ENCODE measurements at regions not wholly inside any gene's neighbourhood (a gene's known extent, or its start where the extent isn't known, plus 50 kb on each side); places are given as distances from the start of the nearest gene placed in this dataset.
A peak's percentile ranks its signal among the peaks of the same experiment; 100 is the strongest.
"Not testable (repeated sequence)": the region's sequence is repeated elsewhere in the genome, so short reads cannot be mapped to it uniquely, and the experiment has no call there.

DNA sequence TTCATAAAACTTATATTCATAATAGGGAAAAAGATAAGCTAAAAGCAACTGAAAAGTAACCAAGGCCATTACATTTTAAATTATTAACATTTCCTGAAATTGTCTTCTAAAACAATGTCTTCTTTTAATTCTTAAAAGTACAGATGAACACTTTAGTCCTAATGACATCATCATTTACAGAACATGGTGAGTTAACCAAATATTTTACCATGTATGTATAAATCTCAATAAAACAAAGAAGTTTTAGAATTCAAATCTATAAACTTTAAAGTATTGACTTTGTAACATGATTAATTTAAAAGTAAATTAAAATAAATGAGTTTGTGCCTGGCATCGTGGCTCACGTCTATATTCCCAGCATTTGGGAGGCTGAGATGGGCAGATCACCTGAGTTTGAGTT is 125.9 kb upstream of the PRSS16 start:
- Histone ChIP-seq H3K36me3 (ENCODE audit: control insufficient read depth in 2 of 2, insufficient read depth in 2 of 2, low read length in 2 of 2) (no peaks in the 10 kb centered on the region), H3K27ac (ENCODE audit: low read depth in 2 of 2, low read length in 2 of 2) (no peak overlapping the region), H3K9me3 (ENCODE audit: control insufficient read depth in 2 of 2, low read length in 2 of 2) (no peaks in the 10 kb centered on the region), H3K4me1 (ENCODE audit: control insufficient read depth in 2 of 2, insufficient read depth in 2 of 2, low read length in 2 of 2) (no peaks in the 10 kb centered on the region), H3K27me3 (ENCODE audit: control insufficient read depth in 2 of 2, insufficient read depth in 2 of 2, low read length in 2 of 2) (no peaks in the 10 kb centered on the region), H3K9ac (ENCODE audit: low read depth in 1 of 2, low read length in 2 of 2) (no peak overlapping the region), H3K4me3 (ENCODE audit: low read length in 2 of 2) (no peak overlapping the region)

GRCh38 chr6:27124252-27124657 is 123.2 kb upstream of the PRSS16 start:
- peaks cover 0 to 3% of the 10 kb centered on the region in 2 donors for H3K4me1 ChIP-seq (ENCODE audit: control insufficient read depth in 2 of 2, insufficient read depth in 2 of 2, low read length in 2 of 2)
- no peaks in the 10 kb centered on the region for H3K36me3 ChIP-seq (ENCODE audit: control insufficient read depth in 2 of 2, insufficient read depth in 2 of 2, low read length in 2 of 2)
- H3K4me3 ChIP-seq (ENCODE audit: low read length in 2 of 2), result no peak overlapping the region
- H3K9me3 ChIP-seq (ENCODE audit: control insufficient read depth in 2 of 2, low read length in 2 of 2), result no peaks in the 10 kb centered on the region
- no peak overlapping the region for H3K27ac ChIP-seq (ENCODE audit: low read depth in 2 of 2, low read length in 2 of 2)
- H3K27me3 ChIP-seq (ENCODE audit: control insufficient read depth in 2 of 2, insufficient read depth in 2 of 2, low read length in 2 of 2), result no peaks in the 10 kb centered on the region
- H3K9ac ChIP-seq (ENCODE audit: low read depth in 1 of 2, low read length in 2 of 2), result no peak overlapping the region

DNA sequence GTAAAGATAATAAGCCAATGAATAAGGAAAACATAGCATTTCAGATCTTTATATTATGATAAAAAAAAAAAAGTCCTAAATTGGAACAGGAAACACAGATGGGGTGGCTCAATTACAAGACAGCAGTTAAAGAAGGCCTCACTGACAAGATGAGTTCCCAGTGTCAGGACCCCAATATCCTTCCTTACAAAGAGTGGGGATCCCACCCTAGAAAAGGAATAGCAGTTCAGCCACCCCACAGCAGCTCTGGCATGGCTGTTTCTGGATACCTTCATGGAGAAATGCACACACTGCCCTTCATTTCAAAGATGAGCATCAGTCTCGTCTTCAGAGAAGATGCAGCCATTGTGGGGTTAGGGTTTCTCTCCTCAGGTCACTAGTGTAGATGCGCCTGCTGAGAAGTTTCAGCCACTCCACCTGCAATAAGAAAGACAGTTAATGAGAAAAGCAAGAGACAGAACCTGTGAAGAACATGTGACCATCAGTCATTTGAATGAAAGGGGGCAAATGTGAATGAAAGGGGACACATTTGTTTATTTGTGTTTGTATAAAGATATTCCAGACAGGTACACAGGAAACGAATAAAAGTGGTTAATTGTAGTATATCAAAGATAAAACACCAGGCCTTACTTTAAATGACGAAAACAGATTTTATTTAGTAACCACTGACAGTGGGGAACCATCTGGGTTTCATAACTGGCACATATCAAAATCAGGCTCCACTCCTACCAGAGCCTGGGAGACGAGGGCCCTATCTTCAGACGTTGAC is 121.3 kb upstream of the PRSS16 start:
- H3K27me3 ChIP-seq (ENCODE audit: control insufficient read depth in 2 of 2, insufficient read depth in 2 of 2, low read length in 2 of 2), result no peaks in the 10 kb centered on the region
- no peak overlapping the region for H3K27ac ChIP-seq (ENCODE audit: low read depth in 2 of 2, low read length in 2 of 2)
- H3K36me3 ChIP-seq (ENCODE audit: control insufficient read depth in 2 of 2, insufficient read depth in 2 of 2, low read length in 2 of 2), result no peaks in the 10 kb centered on the region
- H3K9ac ChIP-seq (ENCODE audit: low read depth in 1 of 2, low read length in 2 of 2), result no peak overlapping the region
- peak overlapping the region in 1 of 2 donors; percentile 69 for H3K4me3 ChIP-seq (ENCODE audit: low read length in 2 of 2)
- H3K4me1 ChIP-seq (ENCODE audit: control insufficient read depth in 2 of 2, insufficient read depth in 2 of 2, low read length in 2 of 2), result peaks cover 0 to 3% of the 10 kb centered on the region in 2 donors
- no peaks in the 10 kb centered on the region for H3K9me3 ChIP-seq (ENCODE audit: control insufficient read depth in 2 of 2, low read length in 2 of 2)

- H3K27me3 ChIP-seq (ENCODE audit: control insufficient read depth in 2 of 2, insufficient read depth in 2 of 2, low read length in 2 of 2), result no peaks in the 10 kb centered on the region
- peak overlapping the region in 1 of 2 donors; percentile 20 for H3K27ac ChIP-seq (ENCODE audit: low read depth in 2 of 2, low read length in 2 of 2)
- H3K9me3 ChIP-seq (ENCODE audit: control insufficient read depth in 2 of 2, low read length in 2 of 2), result no peaks in the 10 kb centered on the region
- no peaks in the 10 kb centered on the region for H3K36me3 ChIP-seq (ENCODE audit: control insufficient read depth in 2 of 2, insufficient read depth in 2 of 2, low read length in 2 of 2)
- peaks cover 0 to 5% of the 10 kb centered on the region in 2 donors for H3K4me1 ChIP-seq (ENCODE audit: control insufficient read depth in 2 of 2, insufficient read depth in 2 of 2, low read length in 2 of 2)
- peak overlapping the region; percentile 9 to 72 for H3K9ac ChIP-seq (ENCODE audit: low read depth in 1 of 2, low read length in 2 of 2)
- H3K4me3 ChIP-seq (ENCODE audit: low read length in 2 of 2), result peak overlapping the region; percentile 38 to 69
Measured at GRCh38 chr6:27126815-27127537, 120.5 kb upstream of the PRSS16 start.

- H3K27ac ChIP-seq (ENCODE audit: low read depth in 2 of 2, low read length in 2 of 2); H3K9ac ChIP-seq (ENCODE audit: low read depth in 1 of 2, low read length in 2 of 2); H3K4me3 ChIP-seq (ENCODE audit: low read length in 2 of 2); H3K27me3 ChIP-seq (ENCODE audit: control insufficient read depth in 2 of 2, insufficient read depth in 2 of 2, low read length in 2 of 2); H3K4me1 ChIP-seq (ENCODE audit: control insufficient read depth in 2 of 2, insufficient read depth in 2 of 2, low read length in 2 of 2); H3K36me3 ChIP-seq (ENCODE audit: control insufficient read depth in 2 of 2, insufficient read depth in 2 of 2, low read length in 2 of 2); H3K9me3 ChIP-seq (ENCODE audit: control insufficient read depth in 2 of 2, low read length in 2 of 2): not testable (repeated sequence)
Measured at GRCh38 chr6:27127874-27128273, 119.6 kb upstream of the PRSS16 start.

- Histone ChIP-seq H3K36me3 (ENCODE audit: control insufficient read depth in 2 of 2, insufficient read depth in 2 of 2, low read length in 2 of 2) (no peaks in the 10 kb centered on the region), H3K4me1 (ENCODE audit: control insufficient read depth in 2 of 2, insufficient read depth in 2 of 2, low read length in 2 of 2) (peaks cover 3 to 11% of the 10 kb centered on the region in 2 donors), H3K27me3 (ENCODE audit: control insufficient read depth in 2 of 2, insufficient read depth in 2 of 2, low read length in 2 of 2) (no peaks in the 10 kb centered on the region), H3K9me3 (ENCODE audit: control insufficient read depth in 2 of 2, low read length in 2 of 2) (no peaks in the 10 kb centered on the region), H3K9ac (ENCODE audit: low read depth in 1 of 2, low read length in 2 of 2) (no peak overlapping the region), H3K27ac (ENCODE audit: low read depth in 2 of 2, low read length in 2 of 2) (no peak overlapping the region), H3K4me3 (ENCODE audit: low read length in 2 of 2) (no peak overlapping the region)
Measured at GRCh38 chr6:27128311-27129094, 119.0 kb upstream of the PRSS16 start.

- Histone ChIP-seq H3K27ac (ENCODE audit: low read depth in 2 of 2, low read length in 2 of 2) (no peak overlapping the region), H3K36me3 (ENCODE audit: control insufficient read depth in 2 of 2, insufficient read depth in 2 of 2, low read length in 2 of 2) (no peaks in the 10 kb centered on the region), H3K27me3 (ENCODE audit: control insufficient read depth in 2 of 2, insufficient read depth in 2 of 2, low read length in 2 of 2) (no peaks in the 10 kb centered on the region), H3K9ac (ENCODE audit: low read depth in 1 of 2, low read length in 2 of 2) (no peak overlapping the region), H3K4me1 (ENCODE audit: control insufficient read depth in 2 of 2, insufficient read depth in 2 of 2, low read length in 2 of 2) (peaks cover 7 to 13% of the 10 kb centered on the region in 2 donors), H3K4me3 (ENCODE audit: low read length in 2 of 2) (no peak overlapping the region), H3K9me3 (ENCODE audit: control insufficient read depth in 2 of 2, low read length in 2 of 2) (no peaks in the 10 kb centered on the region)
Measured at GRCh38 chr6:27129095-27129815, 118.2 kb upstream of the PRSS16 start.

DNA sequence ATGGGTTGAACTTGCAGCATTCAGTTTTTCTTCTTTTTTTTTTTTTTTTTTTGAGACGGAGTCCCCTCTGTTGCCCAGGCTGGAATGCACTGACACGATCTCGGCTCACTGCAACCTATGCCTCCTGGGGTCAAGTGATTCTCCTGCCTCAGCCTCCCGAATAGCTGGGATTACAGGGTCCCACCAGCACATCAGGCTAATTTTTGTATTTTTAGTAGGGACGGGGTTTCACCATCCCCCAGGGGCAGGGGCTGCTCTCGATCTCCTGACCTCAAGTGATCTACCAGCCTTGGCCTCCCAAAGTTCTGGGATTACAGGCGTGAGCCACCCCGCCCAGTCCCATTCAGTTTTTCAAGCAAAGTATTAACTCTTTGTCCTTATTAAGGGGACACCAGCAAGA is 117.6 kb upstream of the PRSS16 start:
- no peak overlapping the region for H3K9ac ChIP-seq (ENCODE audit: low read depth in 1 of 2, low read length in 2 of 2)
- no peaks in the 10 kb centered on the region for H3K27me3 ChIP-seq (ENCODE audit: control insufficient read depth in 2 of 2, insufficient read depth in 2 of 2, low read length in 2 of 2)
- no peaks in the 10 kb centered on the region for H3K36me3 ChIP-seq (ENCODE audit: control insufficient read depth in 2 of 2, insufficient read depth in 2 of 2, low read length in 2 of 2)
- no peaks in the 10 kb centered on the region for H3K9me3 ChIP-seq (ENCODE audit: control insufficient read depth in 2 of 2, low read length in 2 of 2)
- H3K4me1 ChIP-seq (ENCODE audit: control insufficient read depth in 2 of 2, insufficient read depth in 2 of 2, low read length in 2 of 2), result peaks cover 8 to 13% of the 10 kb centered on the region in 2 donors
- H3K4me3 ChIP-seq (ENCODE audit: low read length in 2 of 2), result no peak overlapping the region
- H3K27ac ChIP-seq (ENCODE audit: low read depth in 2 of 2, low read length in 2 of 2), result no peak overlapping the region

DNA sequence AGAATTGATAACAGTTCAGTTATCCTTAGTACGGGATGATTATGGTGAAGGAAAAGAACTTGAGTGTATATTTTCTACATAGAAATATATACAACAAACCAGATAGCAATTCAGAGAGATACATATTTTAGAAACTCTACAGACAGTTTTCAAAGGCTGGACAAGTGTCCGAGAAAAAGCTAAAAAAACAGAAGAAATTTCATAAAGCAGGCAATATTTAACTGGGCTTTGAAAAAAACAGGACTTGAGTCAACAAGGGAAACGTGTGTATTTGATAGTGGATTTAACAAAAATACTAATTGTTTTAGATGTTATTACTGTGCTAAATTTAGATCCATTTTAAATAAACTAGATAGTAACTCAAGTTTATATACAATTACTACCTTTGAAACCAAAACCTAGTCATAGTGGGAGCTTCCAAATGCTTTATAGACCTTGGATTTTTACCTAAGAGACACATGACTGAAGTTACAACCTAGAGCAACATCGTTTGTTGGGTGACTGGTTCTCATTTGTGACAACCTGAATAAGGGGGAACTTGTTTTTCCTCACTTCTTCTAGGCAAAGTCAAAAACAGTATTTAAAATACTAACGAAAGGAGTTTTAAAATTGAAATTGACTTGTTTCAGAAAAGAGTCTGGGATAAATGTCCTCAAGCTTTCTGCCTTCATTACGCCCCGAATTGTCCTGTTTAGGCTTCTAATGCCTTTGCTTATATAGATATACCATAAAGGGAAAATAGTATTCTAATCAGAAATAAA is 116.7 kb upstream of the PRSS16 start:
- Histone ChIP-seq H3K27me3 (ENCODE audit: control insufficient read depth in 2 of 2, insufficient read depth in 2 of 2, low read length in 2 of 2) (no peaks in the 10 kb centered on the region), H3K4me1 (ENCODE audit: control insufficient read depth in 2 of 2, insufficient read depth in 2 of 2, low read length in 2 of 2) (peaks cover 8 to 13% of the 10 kb centered on the region in 2 donors), H3K36me3 (ENCODE audit: control insufficient read depth in 2 of 2, insufficient read depth in 2 of 2, low read length in 2 of 2) (no peaks in the 10 kb centered on the region), H3K9me3 (ENCODE audit: control insufficient read depth in 2 of 2, low read length in 2 of 2) (no peaks in the 10 kb centered on the region), H3K27ac (ENCODE audit: low read depth in 2 of 2, low read length in 2 of 2) (peak overlapping the region; percentile 97), H3K4me3 (ENCODE audit: low read length in 2 of 2) (peak overlapping the region; percentile 74 to 86), H3K9ac (ENCODE audit: low read depth in 1 of 2, low read length in 2 of 2) (peak overlapping the region; percentile 78 to 80)

All from mucosa of rectum (tissue), 2 donors.